ENCODE measurements at regions not wholly inside any gene's neighbourhood (a gene's known extent, or its start where the extent isn't known, plus 50 kb on each side); places are given as distances from the start of the nearest gene placed in this dataset.

DNA sequence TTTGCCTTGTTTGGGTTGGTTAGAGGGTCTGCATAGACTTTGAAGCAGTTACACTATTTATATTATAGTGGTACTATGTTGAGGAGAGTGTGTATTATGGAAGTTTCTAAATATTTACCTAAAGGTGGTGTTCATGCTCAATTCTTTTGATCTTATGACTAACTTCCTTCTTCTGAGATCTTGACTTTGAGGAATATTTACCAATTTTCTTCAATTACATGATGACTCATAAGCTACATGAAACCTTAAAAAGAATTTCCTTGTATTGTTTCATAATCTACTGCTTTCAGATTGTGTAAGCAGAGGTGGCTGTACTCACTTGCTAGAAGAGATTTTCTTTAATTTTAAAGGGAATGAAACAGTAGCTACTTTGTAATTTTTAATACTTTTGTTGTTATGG is 276.1 kb downstream of the TAF11L14 start (continued):
- TF ChIP-seq, protein P1, sequence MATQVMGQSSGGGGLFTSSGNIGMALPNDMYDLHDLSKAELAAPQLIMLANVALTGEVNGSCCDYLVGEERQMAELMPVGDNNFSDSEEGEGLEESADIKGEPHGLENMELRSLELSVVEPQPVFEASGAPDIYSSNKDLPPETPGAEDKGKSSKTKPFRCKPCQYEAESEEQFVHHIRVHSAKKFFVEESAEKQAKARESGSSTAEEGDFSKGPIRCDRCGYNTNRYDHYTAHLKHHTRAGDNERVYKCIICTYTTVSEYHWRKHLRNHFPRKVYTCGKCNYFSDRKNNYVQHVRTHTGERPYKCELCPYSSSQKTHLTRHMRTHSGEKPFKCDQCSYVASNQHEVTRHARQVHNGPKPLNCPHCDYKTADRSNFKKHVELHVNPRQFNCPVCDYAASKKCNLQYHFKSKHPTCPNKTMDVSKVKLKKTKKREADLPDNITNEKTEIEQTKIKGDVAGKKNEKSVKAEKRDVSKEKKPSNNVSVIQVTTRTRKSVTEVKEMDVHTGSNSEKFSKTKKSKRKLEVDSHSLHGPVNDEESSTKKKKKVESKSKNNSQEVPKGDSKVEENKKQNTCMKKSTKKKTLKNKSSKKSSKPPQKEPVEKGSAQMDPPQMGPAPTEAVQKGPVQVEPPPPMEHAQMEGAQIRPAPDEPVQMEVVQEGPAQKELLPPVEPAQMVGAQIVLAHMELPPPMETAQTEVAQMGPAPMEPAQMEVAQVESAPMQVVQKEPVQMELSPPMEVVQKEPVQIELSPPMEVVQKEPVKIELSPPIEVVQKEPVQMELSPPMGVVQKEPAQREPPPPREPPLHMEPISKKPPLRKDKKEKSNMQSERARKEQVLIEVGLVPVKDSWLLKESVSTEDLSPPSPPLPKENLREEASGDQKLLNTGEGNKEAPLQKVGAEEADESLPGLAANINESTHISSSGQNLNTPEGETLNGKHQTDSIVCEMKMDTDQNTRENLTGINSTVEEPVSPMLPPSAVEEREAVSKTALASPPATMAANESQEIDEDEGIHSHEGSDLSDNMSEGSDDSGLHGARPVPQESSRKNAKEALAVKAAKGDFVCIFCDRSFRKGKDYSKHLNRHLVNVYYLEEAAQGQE (IDR thresholded peaks at IDR 0.05; ENCODE audit: borderline replicate concordance in 1 of 2, low read depth in 1 of 2, low read length in 2 of 2), result no peak
- TF ChIP-seq REXO4 (CRISPR knock-in tag; IDR thresholded peaks at IDR 0.05; ENCODE audit: borderline replicate concordance) (no peak), MEIS2 (CRISPR knock-in tag; IDR thresholded peaks at IDR 0.05) (no peak)

GRCh38 chr5:17912794-17913193 is 278.5 kb downstream of the TAF11L14 start:
- BruUV-seq (replicated peaks), result no TSS peak
- 12% methylated on average over 3 of the region's 3 CpGs for WGBS (ENCODE audit: low lambda C conversion rate)
- no peaks in the 10 kb centered on the region for H4K20me1 ChIP-seq (ENCODE audit: insufficient read depth, low read length)
- no peak for FAIRE-seq
- in situ Hi-C loops (cut with HindIII; ENCODE audit: extremely low pct_ligation_motif_present, low pct_unique_long_range_greater_than_20kb) (no loop called here), intact Hi-C loops (cut with micrococcal nuclease; ENCODE audit: unreplicated experiment) (no loop called here)
- H3K4me2 ChIP-seq (ENCODE audit: low read depth, low read length), result no peak overlapping the region
- ChIA-PET CTCF (ENCODE audit: low intra/inter-chr PET ratio, low total read pairs) (no interaction called here), POLR2A (no interaction called here)
- ATAC-seq, result no peak
- H3K36me3 ChIP-seq (replicated peaks in 1 of 2; ENCODE audit: control insufficient read depth in 1 of 2, insufficient read depth in 2 of 2, low read length in 2 of 2), result no peaks in the 10 kb centered on the region
- no peak overlapping the region for H3K9ac ChIP-seq (ENCODE audit: insufficient read depth, low read depth, low read length)
- no peaks in the 10 kb centered on the region for H3K79me2 ChIP-seq (ENCODE audit: insufficient read depth, low read length)
- no peaks in the 10 kb centered on the region for H3K4me1 ChIP-seq (ENCODE audit: insufficient read depth, low read length)
- DNase-seq (ENCODE audit: low spot score), result no peak
- H3K4me3 ChIP-seq (replicated peaks in 1 of 3; ENCODE audit: insufficient read depth in 1 of 3, low read depth in 2 of 3, low read length in 3 of 3), result no peak overlapping the region
- no peak overlapping the region for H2AFZ ChIP-seq (ENCODE audit: low read length)
- H3K27ac ChIP-seq (ENCODE audit: extremely low read length, insufficient read depth, low read length), result no peak overlapping the region
- no peaks in the 10 kb centered on the region for H3K27me3 ChIP-seq (ENCODE audit: control insufficient read depth in 1 of 2, insufficient read depth in 2 of 2, low read length in 2 of 2)
- peaks cover 86% of the 10 kb centered on the region for H3K9me3 ChIP-seq (ENCODE audit: low read length)
- TF ChIP-seq, protein P2, sequence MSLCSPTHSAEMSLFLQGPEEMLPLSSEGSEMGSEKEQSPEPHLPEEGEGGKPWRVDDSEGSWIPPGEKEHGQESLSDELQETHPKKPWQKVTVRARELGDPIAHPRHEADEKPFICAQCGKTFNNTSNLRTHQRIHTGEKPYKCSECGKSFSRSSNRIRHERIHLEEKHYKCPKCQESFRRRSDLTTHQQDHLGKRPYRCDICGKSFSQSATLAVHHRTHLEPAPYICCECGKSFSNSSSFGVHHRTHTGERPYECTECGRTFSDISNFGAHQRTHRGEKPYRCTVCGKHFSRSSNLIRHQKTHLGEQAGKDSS (CRISPR knock-in tag; IDR thresholded peaks at IDR 0.05; ENCODE audit: borderline replicate concordance, low read depth), result no peak
- TF ChIP-seq ZNF33B (CRISPR knock-in tag; IDR thresholded peaks at IDR 0.05) (no peak), SIX4 (CRISPR knock-in tag; IDR thresholded peaks at IDR 0.05) (no peak), MYC (CRISPR knock-in tag; IDR thresholded peaks at IDR 0.05; ENCODE audit: borderline replicate concordance) (no peak), SMAD1 (CRISPR knock-in tag; IDR thresholded peaks at IDR 0.05; ENCODE audit: borderline replicate concordance, low read depth) (no peak), HHEX (CRISPR knock-in tag; IDR thresholded peaks at IDR 0.05) (no peak), NONO (IDR thresholded peaks at IDR 0.05) (no peak), NONO (CRISPR knock-in tag; conservative IDR thresholded peaks at IDR 0.05) (no peak), JUND (CRISPR knock-in tag; IDR thresholded peaks at IDR 0.05) (no peak), USF2 (IDR thresholded peaks at IDR 0.05; ENCODE audit: low read depth, low read length) (no peak), USF2 (CRISPR knock-in tag; IDR thresholded peaks at IDR 0.05; ENCODE audit: borderline replicate concordance) (no peak), HMGXB4 (CRISPR knock-in tag; IDR thresholded peaks at IDR 0.05; ENCODE audit: borderline replicate concordance in 1 of 2, low read depth in 1 of 2) (no peak)

Measured in HepG2 (cell line).